HG02588 (cell line): ENCODE measurements at regions not wholly inside any gene's neighbourhood (a gene's known extent, or its start where the extent isn't known, plus 50 kb on each side); places are given as distances from the start of the nearest gene placed in this dataset.
"Not testable (repeated sequence)": the region's sequence is repeated elsewhere in the genome, so short reads cannot be mapped to it uniquely, and the experiment has no call there.

Source experiments
- ATAC-seq: cut with Tn5 transposase; IDR thresholded peaks from one replicate; pipeline ENCODE4 v1.9.1; 2021; ENCODE audit warnings: mild to moderate bottlenecking, moderate library complexity; ENCODE audit not compliant: unreplicated experiment

DNA sequence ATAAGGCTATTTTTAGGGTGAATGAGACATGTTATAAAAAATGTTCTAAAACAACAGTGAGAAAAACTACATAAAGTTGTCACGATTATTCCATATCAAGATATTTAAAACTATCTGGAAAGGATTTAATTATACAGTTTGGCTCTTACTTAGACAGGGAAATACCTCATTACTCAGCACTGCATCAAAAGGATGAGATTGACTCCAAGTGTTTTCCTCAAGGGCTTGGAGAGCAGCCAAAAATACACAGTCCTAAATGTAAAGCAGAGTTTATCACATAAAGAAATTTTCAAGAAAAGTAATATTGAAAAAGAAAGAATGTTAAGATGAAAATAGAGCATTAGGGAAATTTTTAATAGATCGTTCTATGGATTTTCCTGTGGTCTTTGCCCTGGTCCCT is 285.5 kb upstream of the NETO1 start:
- ATAC-seq, result no peak

DNA sequence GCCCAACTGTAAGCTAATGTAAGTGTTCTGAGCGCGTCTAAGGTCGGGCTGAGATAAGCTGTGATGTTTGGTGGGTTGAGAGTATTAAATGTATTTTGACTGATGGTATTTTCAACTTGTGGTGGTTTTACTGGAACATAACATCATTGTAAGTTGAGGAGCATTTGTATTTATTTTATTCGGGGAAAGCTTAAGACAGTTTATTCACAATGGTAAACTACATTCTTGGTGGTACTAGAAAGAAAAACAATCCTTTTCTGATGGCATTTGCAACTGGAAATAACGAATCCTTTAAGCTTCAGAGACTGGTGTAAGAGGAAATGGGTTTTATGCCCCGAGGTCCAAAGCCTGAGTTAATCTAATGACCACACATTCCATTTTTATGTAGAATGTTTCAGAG is 283.3 kb upstream of the NETO1 start:
- no peak for ATAC-seq

DNA sequence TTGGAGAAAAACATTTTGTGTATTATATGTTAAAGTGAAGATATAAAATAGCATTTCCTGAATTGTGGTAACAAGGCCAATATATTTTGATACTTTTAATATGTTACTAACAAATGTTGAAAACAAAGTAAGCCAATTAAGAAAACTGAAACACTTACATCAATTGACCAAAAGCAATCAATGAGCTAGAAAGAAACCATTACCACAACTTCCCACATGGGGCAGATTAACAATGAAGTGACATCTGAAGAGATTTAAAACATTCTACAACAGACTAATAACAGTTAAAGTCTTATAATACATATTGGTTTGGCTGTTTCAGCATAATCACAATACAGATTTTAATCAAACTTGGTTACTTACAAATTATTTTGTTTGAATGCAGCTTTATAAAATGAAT is 282.4 kb upstream of the NETO1 start:
- ATAC-seq, result no peak

DNA sequence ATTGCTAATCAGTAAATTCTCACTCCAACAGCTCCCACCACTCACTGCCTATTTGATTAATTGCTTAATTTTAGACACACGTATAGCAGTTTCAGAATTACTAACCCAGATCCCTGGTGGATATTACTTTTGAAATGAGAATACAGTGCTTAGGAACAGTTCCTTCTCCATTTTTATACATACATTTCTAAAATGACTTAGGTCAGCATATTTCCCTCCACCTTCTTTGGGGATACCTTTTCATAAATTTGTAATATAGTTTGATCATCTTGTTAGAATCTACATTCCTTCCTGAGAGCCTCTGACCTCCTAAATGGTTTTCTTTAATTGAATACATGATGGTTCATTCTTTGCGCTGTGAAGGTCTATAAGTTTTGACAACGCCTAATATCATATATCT is 279.8 kb upstream of the NETO1 start:
- ATAC-seq, result no peak

DNA sequence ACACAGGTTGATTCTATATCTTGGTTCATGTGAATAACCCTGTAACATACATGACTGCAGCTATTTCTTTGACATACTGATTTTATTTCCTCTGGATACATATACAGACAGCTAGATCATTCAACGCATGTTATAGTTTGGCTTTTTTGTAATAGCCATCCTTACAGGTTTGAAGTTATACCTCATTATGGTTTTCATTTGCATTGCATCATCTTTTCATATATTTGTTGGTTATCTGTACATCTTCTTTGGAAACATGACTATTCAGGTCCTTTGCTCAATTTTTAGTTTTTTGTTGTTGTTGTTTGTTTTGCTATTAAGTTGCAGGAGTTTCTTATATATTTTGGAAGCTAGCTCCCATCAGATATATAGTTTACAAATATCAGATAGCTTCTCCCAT is 276.2 kb upstream of the NETO1 start:
- ATAC-seq, result no peak

DNA sequence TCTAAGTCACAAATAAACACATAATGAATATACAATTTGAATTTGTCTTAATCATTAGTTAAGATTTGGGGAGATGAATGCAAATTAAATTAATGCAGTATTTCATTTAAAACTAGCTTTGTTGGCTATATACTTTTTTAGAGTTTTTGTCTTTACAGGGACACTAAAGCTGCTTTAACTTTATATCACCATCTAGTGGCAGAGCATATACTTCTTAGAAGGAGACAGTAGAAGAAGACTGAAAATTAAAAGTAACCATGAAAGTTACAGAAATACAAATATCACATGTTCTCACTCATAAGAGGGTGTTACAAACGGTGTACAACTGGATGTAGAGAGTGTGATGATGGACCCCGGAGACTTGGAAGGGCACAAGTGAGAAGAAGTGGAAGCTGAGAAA is 268.3 kb upstream of the NETO1 start:
- no peak for ATAC-seq

DNA sequence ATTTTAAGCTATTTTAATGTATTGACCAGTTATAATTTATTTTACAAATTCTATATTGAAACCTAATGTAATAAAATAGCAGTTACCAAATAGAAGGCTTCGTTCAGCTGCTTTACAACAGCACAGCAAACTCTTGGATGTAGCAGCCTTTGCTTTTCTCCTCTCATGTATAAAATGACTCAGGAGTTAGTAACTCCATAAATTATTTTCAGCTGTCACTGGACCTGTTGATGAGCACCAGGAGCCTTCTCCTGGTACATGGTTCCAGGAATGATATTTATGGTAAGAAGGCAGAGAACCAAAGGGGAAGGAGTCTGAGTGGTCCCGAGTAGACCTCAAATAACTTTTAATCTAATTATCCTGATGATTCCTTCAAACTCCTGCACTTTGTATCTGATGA is 256.4 kb upstream of the NETO1 start:
- no peak for ATAC-seq

DNA sequence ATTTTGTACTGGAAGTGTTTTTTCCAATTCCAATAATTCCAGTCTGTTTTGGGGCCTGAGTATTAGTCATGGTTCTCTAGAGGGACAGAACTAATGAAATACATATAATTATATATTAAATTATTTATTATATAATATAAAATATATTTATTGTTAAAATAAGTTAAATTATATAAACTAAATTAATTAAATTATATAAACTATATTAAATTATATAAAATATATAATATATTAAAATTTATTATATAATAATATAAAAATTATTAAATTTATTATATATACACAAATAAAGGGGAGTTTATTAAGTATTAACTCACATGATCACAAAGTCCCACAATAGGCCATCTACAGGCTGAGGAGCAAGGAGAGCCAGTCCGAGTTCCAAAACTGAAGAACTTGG is 253.4 kb upstream of the NETO1 start:
- ATAC-seq, result no peak

DNA sequence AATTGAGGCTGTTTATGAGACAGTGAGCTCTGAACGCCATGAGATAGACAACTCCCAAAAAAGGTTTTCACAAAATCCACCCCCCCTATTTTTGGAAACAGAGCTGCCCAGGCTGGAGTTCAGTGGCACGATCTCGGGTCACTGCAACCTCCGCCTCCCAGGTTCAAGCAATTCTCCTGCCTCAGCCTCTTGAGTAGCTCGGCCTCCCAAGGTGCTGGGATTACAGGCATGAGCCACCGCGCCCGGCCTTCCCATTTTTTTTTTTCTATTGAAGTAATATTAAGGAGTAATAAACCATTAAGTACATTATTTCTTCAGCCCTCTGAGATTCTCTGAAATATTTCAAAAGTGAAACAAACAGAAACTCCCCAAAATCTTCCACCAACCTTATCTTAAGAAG is 252.8 kb upstream of the NETO1 start:
- ATAC-seq, result no peak

DNA sequence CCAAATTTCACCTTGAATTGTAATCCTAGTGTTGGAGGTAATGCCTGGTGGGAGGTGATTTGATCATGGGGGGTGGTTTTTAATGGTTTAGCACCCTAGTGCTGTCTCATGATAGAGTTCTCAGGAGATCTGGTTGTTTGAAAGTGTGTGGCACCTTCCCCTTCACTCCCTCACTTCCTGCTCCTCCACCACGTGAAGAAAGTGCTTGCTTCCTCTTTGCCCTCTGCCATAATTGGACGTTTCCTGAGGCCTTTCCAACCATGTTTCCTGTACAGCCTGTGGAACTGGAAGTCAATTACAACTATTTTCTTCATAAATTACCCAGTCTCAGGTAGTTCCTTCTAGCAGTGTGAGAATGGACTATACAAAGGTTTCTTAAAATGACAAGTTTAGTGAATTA is 251.8 kb upstream of the NETO1 start:
- ATAC-seq, result no peak

DNA sequence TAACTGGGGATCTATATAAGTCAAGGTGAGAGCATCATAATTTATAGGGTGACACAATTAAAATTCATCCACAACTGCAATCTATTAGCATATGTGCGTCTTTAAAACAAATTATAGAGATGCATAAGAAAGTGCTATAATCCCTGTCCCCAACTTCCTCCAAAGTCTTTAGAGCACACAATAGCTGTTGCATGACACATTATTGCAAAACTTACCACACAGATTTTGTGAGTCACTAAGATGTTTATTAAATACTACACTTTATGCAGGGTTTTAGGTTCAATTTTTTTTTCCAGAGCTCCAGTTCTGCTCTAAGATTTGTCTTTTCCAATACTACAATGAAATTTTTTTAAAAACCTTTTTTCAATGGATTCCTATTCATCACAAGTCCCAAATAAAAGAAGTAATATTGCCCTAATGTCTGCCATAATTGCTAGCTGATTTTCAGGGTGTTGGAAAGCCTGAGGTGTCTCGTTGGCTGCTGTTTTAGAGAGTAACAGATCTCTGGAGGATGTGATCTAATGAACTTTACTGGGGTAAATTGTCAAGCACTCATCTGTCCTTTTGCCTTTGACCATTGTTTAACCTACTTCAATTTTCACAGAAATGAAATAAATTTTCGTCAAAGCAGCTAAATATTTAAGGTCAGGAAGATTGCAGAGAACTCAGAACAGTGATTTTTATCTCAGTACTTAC is 250.5 kb upstream of the NETO1 start:
- ATAC-seq, result no peak

DNA sequence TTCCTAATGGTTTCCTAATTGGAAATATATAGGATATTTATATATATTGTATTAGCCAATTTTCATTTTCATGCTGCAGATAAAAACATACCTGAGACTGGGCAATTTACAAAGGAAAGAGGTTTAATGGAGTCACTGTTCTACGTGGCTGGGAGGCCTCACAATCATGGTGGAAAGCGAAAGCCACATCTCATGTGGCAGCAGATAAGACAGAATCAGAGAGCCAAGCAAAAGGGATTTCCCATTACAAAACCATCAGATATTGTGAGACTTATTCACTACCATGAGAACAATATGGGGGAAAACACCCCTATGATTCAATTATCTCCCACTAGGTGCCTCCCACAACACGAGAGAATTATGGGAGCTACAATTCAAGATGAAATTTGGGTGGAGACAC is 242.5 kb upstream of the NETO1 start:
- ATAC-seq, result no peak

DNA sequence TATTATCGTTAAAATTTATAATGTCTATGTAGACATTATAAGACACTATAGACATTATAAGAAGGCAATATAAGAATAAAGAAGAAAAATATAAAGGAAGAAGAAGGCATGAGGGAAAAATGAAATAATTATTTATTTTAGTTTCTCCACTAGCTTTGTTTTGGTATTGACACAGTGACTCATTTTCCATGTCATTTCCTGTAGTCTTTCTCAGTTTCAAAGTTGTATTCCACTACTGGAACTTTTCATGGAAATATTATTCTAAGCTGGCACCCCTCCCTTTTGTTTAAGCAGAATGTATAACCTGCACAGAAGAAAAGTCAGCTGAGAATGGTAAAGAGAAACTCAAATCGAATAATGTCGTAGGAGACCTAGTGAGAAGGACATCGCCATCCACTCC is 234.2 kb upstream of the NETO1 start:
- no peak for ATAC-seq

DNA sequence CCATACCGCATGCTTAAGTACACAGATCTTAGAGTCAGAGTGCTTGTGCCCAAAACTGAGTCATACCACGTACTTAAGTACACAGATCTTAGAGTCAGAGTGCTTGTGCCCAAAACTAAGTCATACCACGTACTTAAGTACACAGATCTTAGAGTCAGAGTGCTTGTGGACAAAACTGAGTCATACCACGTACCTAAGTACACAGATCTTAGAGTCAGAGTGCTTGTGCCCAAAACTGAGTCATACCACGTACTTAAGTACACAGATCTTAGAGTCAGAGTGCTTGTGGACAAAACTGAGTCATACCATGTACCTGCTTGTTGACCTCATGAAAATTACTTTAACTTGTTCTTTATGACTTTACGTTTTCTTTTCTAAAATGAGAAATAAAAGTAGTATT is 233.7 kb upstream of the NETO1 start:
- ATAC-seq, result not testable (repeated sequence)

DNA sequence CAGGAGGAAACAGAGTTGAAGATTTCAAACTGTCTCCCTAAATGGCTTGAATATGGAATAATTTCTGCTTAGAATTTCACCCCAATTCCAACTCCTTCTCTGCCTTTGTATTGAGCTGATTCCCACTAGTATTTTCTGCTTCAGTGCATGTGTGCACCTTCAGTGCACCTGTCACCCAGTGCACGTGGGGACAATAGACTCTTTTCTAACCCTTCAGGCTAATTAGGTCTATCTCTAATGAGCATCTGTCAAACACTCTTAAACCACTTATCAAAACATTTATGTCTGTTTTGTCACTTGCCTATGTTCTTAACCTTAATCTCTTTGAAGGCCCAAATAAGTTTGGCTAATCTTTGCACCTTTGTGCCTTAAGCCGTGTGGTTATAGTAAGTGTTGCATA is 232.0 kb upstream of the NETO1 start:
- no peak for ATAC-seq

DNA sequence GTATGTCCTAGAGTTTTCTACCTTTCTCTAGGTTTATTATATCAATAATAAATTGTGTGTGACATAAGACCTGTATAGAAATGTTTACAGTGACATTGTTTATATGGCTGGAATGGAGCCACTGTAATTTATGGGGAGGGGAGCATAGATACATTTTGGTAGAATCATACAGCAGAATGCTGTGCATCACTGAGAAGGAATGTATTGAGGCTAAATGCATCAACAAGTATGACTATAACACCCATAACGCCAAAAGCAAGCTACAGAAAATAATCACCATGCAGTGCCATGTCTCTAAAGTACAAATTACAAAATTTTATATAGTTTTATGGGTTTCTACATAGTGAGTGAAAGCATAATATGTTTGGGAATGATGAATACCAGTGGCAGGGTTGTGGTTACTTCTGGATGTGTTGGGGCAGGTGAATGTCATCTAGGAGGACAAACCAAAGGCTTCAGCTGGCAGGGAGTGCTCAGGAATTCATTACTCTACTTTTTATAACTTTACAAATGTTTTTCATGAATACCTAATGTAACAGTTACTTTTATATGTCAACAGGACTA is 226.0 kb upstream of the NETO1 start:
- no peak for ATAC-seq

DNA sequence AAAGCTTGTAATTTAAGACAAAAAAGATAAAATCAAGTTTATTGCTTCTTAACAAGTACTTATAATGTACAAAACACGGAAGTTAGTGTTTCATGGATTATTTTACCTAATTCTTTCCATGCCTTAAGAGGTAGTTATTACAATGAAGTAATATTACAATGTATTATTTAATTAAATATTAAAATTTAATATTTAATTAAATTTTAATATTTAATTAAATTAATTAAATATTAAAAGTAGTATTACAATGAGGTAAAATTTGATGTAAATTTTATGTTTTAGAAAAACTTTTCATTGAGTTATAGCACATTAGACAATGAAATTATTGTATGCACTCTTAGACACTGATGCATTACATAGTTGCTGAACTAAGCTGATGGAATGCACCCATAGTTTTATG is 220.7 kb upstream of the NETO1 start:
- no peak for ATAC-seq

DNA sequence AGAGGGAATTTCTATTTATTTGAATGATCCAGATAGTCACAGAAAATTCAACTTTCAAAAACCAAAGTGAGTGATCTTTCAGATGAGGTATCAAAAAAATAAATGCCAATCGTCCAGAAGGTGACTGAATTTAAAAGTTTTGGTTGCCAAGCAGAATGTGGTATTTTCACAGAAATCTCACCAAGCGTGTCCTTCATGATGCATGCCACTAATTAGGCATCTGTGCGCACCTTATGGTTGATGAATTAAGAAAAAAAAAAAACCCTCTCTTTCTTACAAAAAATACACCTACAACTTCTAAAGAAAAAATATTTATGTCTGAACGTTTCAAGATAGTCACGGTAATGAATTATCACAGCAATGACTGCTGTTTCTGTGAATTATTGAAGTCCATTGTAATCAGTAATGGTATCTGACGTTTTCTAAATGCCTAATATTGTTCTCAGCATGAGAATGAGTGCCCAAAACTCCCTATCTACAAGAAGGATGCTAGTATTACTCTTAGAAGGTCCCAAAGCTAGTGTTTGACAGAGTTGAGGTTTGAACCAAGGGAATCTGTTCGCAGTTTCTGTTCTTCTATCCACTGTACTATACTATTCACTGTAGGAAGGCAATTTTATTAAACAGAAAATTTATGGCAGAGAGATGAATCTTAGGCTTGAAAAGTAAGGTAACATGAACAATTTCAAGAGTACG is 219.6 kb upstream of the NETO1 start:
- ATAC-seq, result no peak

DNA sequence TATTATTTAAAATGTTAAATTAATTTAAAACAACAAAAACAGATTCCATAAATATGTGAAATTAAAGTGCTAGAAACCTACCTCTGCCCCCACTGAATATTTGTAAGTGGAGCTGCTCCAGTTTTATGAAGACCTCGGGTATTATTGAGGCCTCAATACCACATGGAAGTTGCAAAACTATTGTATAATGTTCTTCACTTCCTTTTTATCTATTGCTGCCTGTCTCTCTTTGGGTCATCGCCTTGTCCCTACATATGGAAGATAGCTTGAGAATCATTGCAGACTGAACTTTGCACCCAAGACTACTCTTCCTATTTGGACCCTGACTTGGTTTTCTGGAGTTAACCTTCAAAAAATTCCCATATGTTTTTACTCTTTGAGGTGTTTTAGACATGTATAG is 212.1 kb upstream of the NETO1 start:
- no peak for ATAC-seq

DNA sequence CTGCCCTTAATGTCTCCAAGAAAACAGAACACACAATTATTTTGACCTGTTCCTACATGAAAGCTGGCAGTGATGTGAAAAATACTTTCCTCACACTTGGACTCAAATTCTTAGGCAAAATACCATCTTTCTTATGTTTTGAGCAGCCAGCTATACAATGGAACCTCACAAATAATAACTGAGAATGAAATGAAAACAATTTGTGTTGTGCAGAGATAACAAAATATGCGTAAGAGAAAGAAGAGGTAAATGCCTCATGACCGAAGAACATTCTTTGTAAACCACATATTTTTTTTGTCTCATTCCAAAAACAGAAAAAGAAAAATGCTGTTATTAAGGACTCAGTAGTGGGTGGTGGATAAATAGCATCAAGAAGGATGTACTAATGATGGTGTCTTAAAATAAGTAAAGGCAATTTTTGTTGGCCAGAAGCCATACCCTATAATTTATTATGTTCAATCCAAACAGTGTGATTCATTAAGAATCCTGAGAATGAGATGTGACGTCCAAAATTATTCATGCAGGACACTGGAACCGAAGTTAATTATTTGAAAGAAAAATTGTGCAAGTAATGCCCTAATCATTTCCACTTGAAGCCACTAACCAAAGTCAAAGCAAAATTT is 193.0 kb upstream of the NETO1 start:
- no peak for ATAC-seq

DNA sequence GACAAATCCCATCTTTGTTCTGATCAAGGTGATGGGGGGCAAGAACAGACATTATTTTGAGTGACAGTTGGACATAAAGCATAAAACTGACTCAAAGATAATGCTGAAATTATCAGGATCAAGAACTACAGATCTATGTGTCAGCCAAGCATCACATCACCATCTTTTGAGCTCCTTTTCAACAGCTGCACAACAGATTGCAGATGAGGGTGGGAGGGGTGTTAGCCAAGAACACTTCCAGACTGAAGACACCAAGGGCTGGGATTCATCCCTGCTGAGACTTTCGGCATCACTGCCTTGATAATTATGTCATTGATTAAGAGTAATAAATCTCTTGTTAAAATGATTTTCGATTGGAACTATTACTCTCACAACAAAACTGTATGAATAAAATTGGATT is 191.5 kb upstream of the NETO1 start:
- no peak for ATAC-seq

DNA sequence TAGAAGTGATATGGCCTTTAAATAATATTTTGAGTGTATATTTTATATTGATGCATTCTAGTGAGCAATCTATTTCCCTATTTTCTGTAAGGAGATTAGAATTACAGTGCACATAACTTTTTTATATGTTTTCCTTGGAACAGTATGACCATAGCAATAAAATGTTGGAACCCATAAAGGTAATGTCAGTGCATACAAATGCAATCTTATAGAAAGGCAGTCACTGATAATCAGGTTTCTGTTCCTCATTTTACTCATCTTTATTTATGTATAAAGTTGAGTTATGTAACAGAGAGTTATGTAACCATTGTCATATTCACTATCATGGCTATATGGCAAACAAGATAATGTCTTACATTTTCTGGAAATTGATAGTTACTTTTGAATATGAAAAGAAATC is 179.9 kb upstream of the NETO1 start:
- ATAC-seq, result no peak
